ENCODE measurements at regions not wholly inside any gene's neighbourhood (a gene's known extent, or its start where the extent isn't known, plus 50 kb on each side); places are given as distances from the start of the nearest gene placed in this dataset.
A peak's percentile ranks its signal among the peaks of the same experiment; 100 is the strongest.

- TF ChIP-seq, protein P1, sequence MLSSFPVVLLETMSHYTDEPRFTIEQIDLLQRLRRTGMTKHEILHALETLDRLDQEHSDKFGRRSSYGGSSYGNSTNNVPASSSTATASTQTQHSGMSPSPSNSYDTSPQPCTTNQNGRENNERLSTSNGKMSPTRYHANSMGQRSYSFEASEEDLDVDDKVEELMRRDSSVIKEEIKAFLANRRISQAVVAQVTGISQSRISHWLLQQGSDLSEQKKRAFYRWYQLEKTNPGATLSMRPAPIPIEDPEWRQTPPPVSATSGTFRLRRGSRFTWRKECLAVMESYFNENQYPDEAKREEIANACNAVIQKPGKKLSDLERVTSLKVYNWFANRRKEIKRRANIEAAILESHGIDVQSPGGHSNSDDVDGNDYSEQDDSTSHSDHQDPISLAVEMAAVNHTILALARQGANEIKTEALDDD (IDR thresholded peaks at IDR 0.05): peak; percentile 61
- no peak for TF ChIP-seq CEBPG (CRISPR knock-in tag; IDR thresholded peaks at IDR 0.05)
- no peak for TF ChIP-seq CEBPG (tag; conservative IDR thresholded peaks at IDR 0.05 in 1 of 2, IDR thresholded peaks at IDR 0.05 in 1 of 2)
These were observed 97.4 kb upstream of the STK17B start (continued) for GRCh38 chr2:196268538-196269338.

DNA sequence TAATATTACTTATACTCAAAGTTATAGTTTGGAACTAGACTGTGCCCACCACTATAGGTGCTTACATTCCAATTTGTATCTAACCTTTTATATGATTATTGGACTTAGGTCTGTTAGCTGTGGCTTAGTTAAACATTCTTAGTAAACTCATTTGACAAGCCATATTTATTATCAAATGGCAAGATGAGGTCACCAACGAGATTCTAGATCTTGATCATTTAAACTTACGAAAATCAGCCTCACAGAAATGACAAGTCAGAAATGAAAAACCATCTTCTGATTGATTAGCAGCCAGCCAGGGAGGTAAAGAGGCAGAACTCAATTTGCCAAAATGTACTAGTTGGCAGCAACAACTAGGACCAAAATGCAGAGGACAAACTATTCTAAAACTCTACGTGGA lies 100.4 kb upstream of the STK17B start:
- H3K4me1 ChIP-seq (replicated peaks in 1 of 2; ENCODE audit: control insufficient read depth in 2 of 2, insufficient read depth in 2 of 2, low read length in 2 of 2): peaks cover 0 to 18% of the 10 kb centered on the region in 2 experiments; a peak in 3 of 5 replicates
- no peak for TF ChIP-seq E2F6 (IDR thresholded peaks at IDR 0.05; ENCODE audit: borderline replicate concordance in 1 of 2, extremely low read depth in 1 of 2, insufficient read depth in 1 of 2, insufficient read length in 1 of 2, low read depth in 1 of 2, low read length in 1 of 2, poor library complexity in 1 of 2, severe bottlenecking in 1 of 2)
- no peak for TF ChIP-seq ZNF507 (tag; conservative IDR thresholded peaks at IDR 0.05)
- no peak for TF ChIP-seq BRD9 (IDR thresholded peaks at IDR 0.05; ENCODE audit: low read depth, partially characterized antibody)
- TF ChIP-seq BACH1 (tag; IDR thresholded peaks at IDR 0.05): no peak
- no peaks in the 10 kb centered on the region for H3K27me3 ChIP-seq (ENCODE audit: control insufficient read depth in 2 of 2, insufficient read depth in 2 of 2, low read length in 2 of 2)
- H4K20me1 ChIP-seq (replicated peaks; ENCODE audit: control insufficient read depth, insufficient read depth, low read length): no peaks in the 10 kb centered on the region
- intact Hi-C loops (cut with micrococcal nuclease): no loop called here
- ATAC-seq (no peak), FAIRE-seq (no peak), DNase-seq (ENCODE audit: extremely low read depth in 1 of 4, low spot score in 3 of 4) (no peak)
- no peaks in the 10 kb centered on the region for H3K9me1 ChIP-seq (ENCODE audit: control insufficient read depth, insufficient read depth, low read length)
- H3K79me2 ChIP-seq (ENCODE audit: control insufficient read depth, insufficient read depth, low read length): no peaks in the 10 kb centered on the region
- ChIA-PET POLR2A (no interaction called here), CTCF (ENCODE audit: low intra/inter-chr PET ratio) (no interaction called here)
- no peak overlapping the region for H3K4me3 ChIP-seq
- in situ Hi-C loops (cut with MboI): no loop called here
- no peak overlapping the region for H3K4me2 ChIP-seq (ENCODE audit: insufficient read depth, low read length)
- WGBS (ENCODE audit: insufficient coverage, low coverage, missing lambda C conversion rate): 33% methylated on average over 3 of the region's 3 CpGs
- H3K9ac ChIP-seq (ENCODE audit: insufficient read depth in 1 of 2, low read depth in 2 of 2, low read length in 2 of 2): no peak overlapping the region
- no peaks in the 10 kb centered on the region for H3K9me3 ChIP-seq (replicated peaks; ENCODE audit: control insufficient read depth, insufficient read depth, low read depth, low read length)
- no TSS peak for BruUV-seq (replicated peaks)
- no peaks in the 10 kb centered on the region for H3K36me3 ChIP-seq (ENCODE audit: control insufficient read depth, insufficient read depth, low read length)
- no peak overlapping the region for H2AFZ ChIP-seq (ENCODE audit: low read depth, low read length)
- no peak overlapping the region for H3K27ac ChIP-seq (ENCODE audit: extremely low read depth, low read depth, low read length)
